ENCODE measurements at regions not wholly inside any gene's neighbourhood (a gene's known extent, or its start where the extent isn't known, plus 50 kb on each side); places are given as distances from the start of the nearest gene placed in this dataset.

- DNase-seq = no peak
Observed at GRCh38 chr5:147170603-147171002, 64.2 kb upstream of the STK32A start.

GRCh38 chr5:147174671-147175265 lies 60.1 kb upstream of the STK32A start:
- no peak for DNase-seq

GRCh38 chr5:147175516-147176097 lies 59.2 kb upstream of the STK32A start:
- no peak for DNase-seq

GRCh38 chr5:147176422-147176821 lies 58.4 kb upstream of the STK32A start:
- DNase-seq = no peak

- DNase-seq = no peak
Observed at GRCh38 chr5:147177125-147177840, 57.5 kb upstream of the STK32A start.

GRCh38 chr5:147179562-147180147 lies 55.2 kb upstream of the STK32A start:
- DNase-seq = no peak

- DNase-seq = no peak
Observed at GRCh38 chr5:147180751-147181150, 54.1 kb upstream of the STK32A start.
